Ascending aorta (tissue), 2 donors: ENCODE measurements at regions not wholly inside any gene's neighbourhood (a gene's known extent, or its start where the extent isn't known, plus 50 kb on each side); places are given as distances from the start of the nearest gene placed in this dataset.

Experiments
- DNase-seq, 2 donors: peaks; one replicate each; pipeline ENCODE4 v3.0.0-alpha.2; 2019; ENCODE audit warnings: low spot score in 2 of 2
- H3K27ac ChIP-seq, 2 donors: fragments of 200-600 bp; sonication (generic); one replicate each; pipeline ENCODE4 v1.5.1; 2016 to 2017; ENCODE audit warnings: mild to moderate bottlenecking in 1 of 2
- H3K27me3 ChIP-seq: fragments of 200-600 bp; sonication (generic); one replicate; pipeline ENCODE4 v1.5.1; 2017
- H3K36me3 ChIP-seq, 2 donors: fragments of 200-600 bp; sonication (generic); one replicate each; pipeline ENCODE4 v1.5.1; 2016
- H3K4me1 ChIP-seq, 2 donors: fragments of 200-600 bp; sonication (generic); one replicate each; pipeline ENCODE4 v1.5.1; 2016 to 2017; ENCODE audit warnings: mild to moderate bottlenecking in 1 of 2
- H3K4me3 ChIP-seq, 2 donors: fragments of 200-600 bp; sonication (generic); one replicate each; pipeline ENCODE4 v1.5.1; 2016 to 2017; ENCODE audit warnings: mild to moderate bottlenecking in 1 of 2
- H3K9me3 ChIP-seq, 2 donors: fragments of 200-600 bp; sonication (generic); one replicate each; pipeline ENCODE4 v1.5.1; 2016
- intact Hi-C: fragments of 100-400 bp; cut with DNase I; formaldehyde crosslinking; loops from one replicate; pipeline ENCODE4 v1.15.1; 2023
- TF ChIP-seq, protein P1 (sequence below), 3 experiments: fragments of 200-600 bp in 2 of 3; fragments of 450-650 bp in 1 of 3; sonication (generic) in 2 of 3; IDR thresholded peaks; one replicate each; pipeline ENCODE4 v1.5.1; 2016 to 2019; ENCODE audit warnings: antibody characterized with exemption in 3 of 3, mild to moderate bottlenecking in 1 of 3, moderate library complexity in 1 of 3

DNA sequence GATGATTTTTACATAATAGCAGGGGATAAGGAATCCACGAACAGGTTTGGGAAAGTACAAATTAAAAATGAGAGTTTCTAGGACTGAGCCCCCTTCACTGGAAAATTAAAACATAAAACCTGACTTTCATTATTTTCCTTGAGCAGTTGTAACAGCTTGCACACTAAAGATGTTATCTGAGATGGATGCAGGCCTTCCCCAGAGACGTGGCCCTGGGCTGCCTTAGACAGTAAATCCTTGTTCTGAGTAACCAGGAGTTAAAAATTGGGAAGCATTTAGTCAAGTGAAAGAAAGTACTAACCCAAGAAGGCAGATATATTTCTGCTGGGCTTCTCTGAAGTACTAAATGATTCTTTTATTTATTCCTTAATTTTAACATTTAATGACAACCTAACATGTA, 432.2 kb upstream of the KIF2B start:
- intact Hi-C loops = no loop called here
- TF ChIP-seq, protein P1, sequence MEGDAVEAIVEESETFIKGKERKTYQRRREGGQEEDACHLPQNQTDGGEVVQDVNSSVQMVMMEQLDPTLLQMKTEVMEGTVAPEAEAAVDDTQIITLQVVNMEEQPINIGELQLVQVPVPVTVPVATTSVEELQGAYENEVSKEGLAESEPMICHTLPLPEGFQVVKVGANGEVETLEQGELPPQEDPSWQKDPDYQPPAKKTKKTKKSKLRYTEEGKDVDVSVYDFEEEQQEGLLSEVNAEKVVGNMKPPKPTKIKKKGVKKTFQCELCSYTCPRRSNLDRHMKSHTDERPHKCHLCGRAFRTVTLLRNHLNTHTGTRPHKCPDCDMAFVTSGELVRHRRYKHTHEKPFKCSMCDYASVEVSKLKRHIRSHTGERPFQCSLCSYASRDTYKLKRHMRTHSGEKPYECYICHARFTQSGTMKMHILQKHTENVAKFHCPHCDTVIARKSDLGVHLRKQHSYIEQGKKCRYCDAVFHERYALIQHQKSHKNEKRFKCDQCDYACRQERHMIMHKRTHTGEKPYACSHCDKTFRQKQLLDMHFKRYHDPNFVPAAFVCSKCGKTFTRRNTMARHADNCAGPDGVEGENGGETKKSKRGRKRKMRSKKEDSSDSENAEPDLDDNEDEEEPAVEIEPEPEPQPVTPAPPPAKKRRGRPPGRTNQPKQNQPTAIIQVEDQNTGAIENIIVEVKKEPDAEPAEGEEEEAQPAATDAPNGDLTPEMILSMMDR (IDR thresholded peaks at IDR 0.05) = no peak
- Histone ChIP-seq H3K9me3 (no peaks in the 10 kb centered on the region), H3K36me3 (no peaks in the 10 kb centered on the region), H3K4me1 (no peaks in the 10 kb centered on the region), H3K4me3 (no peak overlapping the region), H3K27me3 (no peaks in the 10 kb centered on the region), H3K27ac (no peak overlapping the region)
- DNase-seq = no peak

DNA sequence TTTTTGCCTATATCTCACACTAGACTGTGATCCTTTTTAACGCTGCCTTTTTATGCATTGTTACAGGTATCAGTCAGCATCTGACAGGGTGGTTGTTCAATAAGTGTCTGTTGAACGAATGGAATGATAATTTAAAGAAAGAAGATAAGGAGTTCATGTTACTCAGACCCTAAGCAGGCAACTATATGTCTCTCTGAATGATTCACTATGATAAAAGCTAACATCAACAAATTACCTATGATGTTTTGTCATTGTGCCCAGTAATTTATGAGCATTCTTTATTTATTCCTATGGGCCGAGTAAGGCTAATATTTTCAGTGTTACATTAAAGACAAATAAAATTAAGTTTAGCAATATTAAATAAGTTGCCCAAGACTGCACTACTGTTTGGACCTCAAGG, 435.0 kb upstream of the KIF2B start:
- intact Hi-C loops = no loop called here
- no peaks in the 10 kb centered on the region for H3K4me1 ChIP-seq

DNA sequence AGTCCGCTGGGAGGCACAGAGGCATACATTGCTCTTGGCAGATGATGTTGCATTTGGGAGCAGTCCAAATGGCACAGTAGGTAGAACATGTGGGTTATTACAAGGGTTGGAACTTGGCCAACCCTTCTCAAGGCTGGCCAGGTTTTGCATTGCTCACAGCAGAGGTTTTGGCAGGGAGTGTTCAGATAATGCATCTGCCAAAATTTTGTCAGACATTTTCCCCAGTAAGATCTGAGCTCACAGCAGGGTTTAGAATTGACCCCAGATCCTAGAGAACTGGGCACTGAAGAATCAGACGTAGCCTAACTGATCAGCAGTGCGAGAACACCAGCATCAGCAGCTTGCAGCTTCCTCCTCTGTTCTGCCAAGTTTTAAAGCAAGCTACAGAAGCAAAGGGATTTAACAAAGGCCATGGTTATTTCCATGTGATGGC, 468.8 kb upstream of the KIF2B start:
- intact Hi-C loops = no loop called here
- H3K27me3 ChIP-seq = no peaks in the 10 kb centered on the region
- H3K4me1 ChIP-seq = no peaks in the 10 kb centered on the region
- no peak for DNase-seq
- no peaks in the 10 kb centered on the region for H3K36me3 ChIP-seq
- no peak overlapping the region for H3K4me3 ChIP-seq
- no peak overlapping the region for H3K27ac ChIP-seq
- H3K9me3 ChIP-seq = no peaks in the 10 kb centered on the region
- TF ChIP-seq, protein P1 (IDR thresholded peaks at IDR 0.05) = no peak

More for the DNA sequence above, 435.0 kb upstream of the KIF2B start:
- Histone ChIP-seq H3K36me3 (no peaks in the 10 kb centered on the region), H3K27ac (no peak overlapping the region), H3K27me3 (no peaks in the 10 kb centered on the region), H3K9me3 (no peaks in the 10 kb centered on the region), H3K4me3 (no peak overlapping the region)
- no peak for DNase-seq
- TF ChIP-seq, protein P1 (IDR thresholded peaks at IDR 0.05) = no peak

DNA sequence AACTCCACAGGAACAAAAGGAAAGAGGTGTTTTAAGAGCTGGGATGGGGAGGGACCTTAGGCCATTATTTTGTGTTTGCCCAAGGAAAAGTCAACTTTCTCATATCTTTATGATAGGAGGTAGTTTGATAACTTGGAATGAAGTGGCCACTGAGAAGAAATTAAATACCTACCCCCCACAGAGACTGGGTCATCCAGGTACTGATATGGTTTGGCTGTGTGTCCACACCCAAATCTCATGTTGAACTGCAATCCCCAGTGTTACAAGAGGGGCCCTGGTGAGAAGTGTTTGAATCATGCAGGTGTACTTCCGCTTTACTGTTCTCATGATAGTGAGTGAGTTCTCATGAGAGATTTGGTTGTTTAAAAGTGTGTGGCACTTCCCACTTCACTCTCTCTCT, 477.9 kb upstream of the KIF2B start:
- Histone ChIP-seq H3K9me3 (no peaks in the 10 kb centered on the region), H3K36me3 (no peaks in the 10 kb centered on the region), H3K4me1 (no peaks in the 10 kb centered on the region), H3K27ac (no peak overlapping the region), H3K4me3 (no peak overlapping the region), H3K27me3 (no peaks in the 10 kb centered on the region)
- TF ChIP-seq, protein P1 (IDR thresholded peaks at IDR 0.05) = no peak
- intact Hi-C loops = no loop called here
- no peak for DNase-seq

DNA sequence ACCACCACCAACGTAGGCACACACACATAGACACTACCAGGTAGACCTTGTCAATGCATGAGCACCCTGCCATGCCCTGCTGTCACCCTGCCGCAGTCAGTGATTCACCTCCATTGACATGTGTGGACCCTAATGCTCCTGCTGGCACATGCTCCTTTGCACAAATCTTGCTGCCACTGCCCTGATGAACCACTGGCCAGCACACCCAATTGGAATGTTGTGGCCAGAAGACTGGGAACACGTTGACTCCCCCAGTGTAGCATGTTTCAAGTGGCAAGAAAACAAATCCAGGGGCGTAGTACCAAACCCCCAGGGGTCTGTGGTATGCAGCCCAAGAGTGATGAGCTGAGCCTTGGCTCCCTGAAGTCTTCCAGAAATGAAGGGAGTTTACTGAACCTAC, 486.4 kb upstream of the KIF2B start:
- Histone ChIP-seq H3K4me3 (no peak overlapping the region), H3K27ac (no peak overlapping the region), H3K27me3 (no peaks in the 10 kb centered on the region), H3K9me3 (no peaks in the 10 kb centered on the region), H3K4me1 (no peaks in the 10 kb centered on the region), H3K36me3 (no peaks in the 10 kb centered on the region)
- TF ChIP-seq, protein P1 (IDR thresholded peaks at IDR 0.05) = no peak
- intact Hi-C loops = no loop called here
- no peak for DNase-seq

DNA sequence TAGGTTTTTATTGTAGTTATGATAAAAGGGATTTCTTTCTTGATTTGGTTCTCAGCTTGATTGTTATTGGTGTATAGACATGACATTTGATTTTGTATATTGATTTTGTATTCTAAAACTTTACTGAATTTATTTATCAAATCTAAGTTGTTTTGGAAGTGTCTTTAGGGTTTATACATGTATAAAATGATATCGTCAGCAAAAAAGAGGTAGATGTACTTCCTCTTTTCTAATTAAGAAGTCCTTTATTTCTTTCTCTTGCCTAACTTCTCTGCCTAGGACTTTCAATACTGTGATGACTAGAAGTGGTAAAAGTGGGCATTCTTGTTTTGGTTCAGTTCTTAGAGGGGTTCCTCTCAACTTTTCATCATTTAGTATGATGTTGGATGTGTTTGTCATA, 487.3 kb upstream of the KIF2B start:
- H3K4me3 ChIP-seq = no peak overlapping the region
- H3K27ac ChIP-seq = no peak overlapping the region
- H3K36me3 ChIP-seq = no peaks in the 10 kb centered on the region
- H3K27me3 ChIP-seq = no peaks in the 10 kb centered on the region
- H3K9me3 ChIP-seq = no peaks in the 10 kb centered on the region
- DNase-seq = no peak
- no peaks in the 10 kb centered on the region for H3K4me1 ChIP-seq
- TF ChIP-seq, protein P1 (IDR thresholded peaks at IDR 0.05) = no peak
- intact Hi-C loops = no loop called here
